Putamen (tissue), 1 donor: ENCODE measurements at regions not wholly inside any gene's neighbourhood (a gene's known extent, or its start where the extent isn't known, plus 50 kb on each side); places are given as distances from the start of the nearest gene placed in this dataset.

Experiments
- DNase-seq: peaks from one replicate; pipeline ENCODE4 v3.0.0-alpha.2; 2016; ENCODE audit warnings: low spot score

- no peak for DNase-seq
Measured at GRCh38 chr1:113219377-113219776, 146.4 kb downstream of the LRIG2 start.

- DNase-seq = no peak
Measured at GRCh38 chr1:113219828-113220227, 146.8 kb downstream of the LRIG2 start.

GRCh38 chr1:113223040-113223439 is 150.0 kb downstream of the LRIG2 start:
- no peak for DNase-seq

- no peak for DNase-seq
Measured at GRCh38 chr1:113223546-113223945, 150.5 kb downstream of the LRIG2 start.

GRCh38 chr1:113226148-113226547 is 153.2 kb downstream of the LRIG2 start:
- DNase-seq = no peak

GRCh38 chr1:113231866-113232265 is 158.4 kb upstream of the MAGI3 start:
- no peak for DNase-seq

- DNase-seq = no peak
Measured at GRCh38 chr1:113233441-113233840, 156.9 kb upstream of the MAGI3 start.

- DNase-seq = no peak
Measured at GRCh38 chr1:113241237-113241636, 149.1 kb upstream of the MAGI3 start.

GRCh38 chr1:113242481-113242880 is 147.8 kb upstream of the MAGI3 start:
- DNase-seq = no peak

GRCh38 chr1:113243529-113243928 is 146.8 kb upstream of the MAGI3 start:
- DNase-seq = peak; percentile 9

- no peak for DNase-seq
Measured at GRCh38 chr1:113244112-113244820, 146.0 kb upstream of the MAGI3 start.

- no peak for DNase-seq
Measured at GRCh38 chr1:113245252-113245651, 145.1 kb upstream of the MAGI3 start.

- DNase-seq = no peak
Measured at GRCh38 chr1:113246929-113247328, 143.4 kb upstream of the MAGI3 start.

- no peak for DNase-seq
Measured at GRCh38 chr1:113247355-113247754, 143.0 kb upstream of the MAGI3 start.

- no peak for DNase-seq
Measured at GRCh38 chr1:113247782-113248181, 142.5 kb upstream of the MAGI3 start.

- DNase-seq = no peak
Measured at GRCh38 chr1:113248494-113248893, 141.8 kb upstream of the MAGI3 start.

- no peak for DNase-seq
Measured at GRCh38 chr1:113250161-113250560, 140.2 kb upstream of the MAGI3 start.

- DNase-seq = no peak
Measured at GRCh38 chr1:113252166-113252565, 138.1 kb upstream of the MAGI3 start.

GRCh38 chr1:113253187-113253586 is 137.1 kb upstream of the MAGI3 start:
- DNase-seq = no peak

GRCh38 chr1:113253590-113253989 is 136.7 kb upstream of the MAGI3 start:
- no peak for DNase-seq

GRCh38 chr1:113255038-113255719 is 135.1 kb upstream of the MAGI3 start:
- no peak for DNase-seq

GRCh38 chr1:113255720-113256347 is 134.5 kb upstream of the MAGI3 start:
- no peak for DNase-seq

- DNase-seq = no peak
Measured at GRCh38 chr1:113256348-113256729, 134.0 kb upstream of the MAGI3 start.
